BJ (cell line): ENCODE measurements at regions not wholly inside any gene's neighbourhood (a gene's known extent, or its start where the extent isn't known, plus 50 kb on each side); places are given as distances from the start of the nearest gene placed in this dataset.

Experiments used
- CTCF ChIA-PET: fragments of 350-600 bp; formaldehyde crosslinking; extraction: SDS; loops from one replicate; lab custom pipeline; 2021; ENCODE audit warnings: antibody characterized with exemption, inconsistent platforms; lab: Yijun Ruan, JAX
- POLR2A ChIA-PET: fragments of 300-600 bp; sonication (Branson Sonifier 250); formaldehyde crosslinking; extraction: SDS; loops from one replicate; lab custom pipeline; 2021; ENCODE audit warnings: antibody characterized with exemption; lab: Charles Lee
- DNase-seq: peaks from one replicate; pipeline ENCODE4 v3.0.0-alpha.2; 2011; ENCODE audit warnings: low read depth
- H3K27me3 ChIP-seq: 2 replicates; pipeline ENCODE4 v1.6.0; 2011; ENCODE audit warnings: low read length; ENCODE audit not compliant: control insufficient read depth, insufficient read depth
- H3K36me3 ChIP-seq: 2 replicates; pipeline ENCODE4 v1.5.1; 2011; ENCODE audit warnings: low read length; ENCODE audit not compliant: control insufficient read depth, insufficient read depth
- H3K4me3 ChIP-seq: 2 replicates; pipeline ENCODE4 v1.5.1; 2011; ENCODE audit warnings: low read depth, mild to moderate bottlenecking, control low read depth, low read length
- CTCF ChIP-seq: IDR thresholded peaks from 2 replicates; pipeline ENCODE4 v1.5.1; 2011; ENCODE audit warnings: low read depth, mild to moderate bottlenecking, control low read depth, inconsistent platforms, low read length, moderate library complexity; ENCODE audit not compliant: insufficient read depth

DNA sequence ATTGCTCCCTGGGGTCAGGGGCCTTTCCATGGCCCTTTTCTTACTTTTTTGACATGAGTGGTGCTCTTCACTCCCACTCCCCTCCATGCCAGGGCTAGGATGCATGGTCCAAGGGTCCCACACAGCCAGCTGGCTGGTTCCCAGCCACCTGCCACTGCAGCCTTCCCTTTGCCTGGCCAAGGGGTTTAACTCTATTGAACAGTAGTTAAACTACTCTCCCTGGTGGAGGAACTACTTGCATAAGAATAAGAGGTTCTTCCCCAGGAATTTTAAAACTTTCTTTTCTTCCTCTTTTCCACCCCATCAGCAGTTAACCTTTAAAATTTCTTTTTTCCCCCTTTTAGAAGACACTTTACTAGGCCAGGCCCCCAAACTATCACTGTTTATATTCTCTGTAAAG is 1532.8 kb upstream of the ACO1 start:
- H3K27me3 ChIP-seq, result no peaks in the 10 kb centered on the region
- no peak for TF ChIP-seq CTCF
- H3K4me3 ChIP-seq, result no peak overlapping the region
- ChIA-PET POLR2A (no interaction called here), CTCF (no interaction called here)
- DNase-seq, result no peak
- H3K36me3 ChIP-seq, result no peaks in the 10 kb centered on the region

DNA sequence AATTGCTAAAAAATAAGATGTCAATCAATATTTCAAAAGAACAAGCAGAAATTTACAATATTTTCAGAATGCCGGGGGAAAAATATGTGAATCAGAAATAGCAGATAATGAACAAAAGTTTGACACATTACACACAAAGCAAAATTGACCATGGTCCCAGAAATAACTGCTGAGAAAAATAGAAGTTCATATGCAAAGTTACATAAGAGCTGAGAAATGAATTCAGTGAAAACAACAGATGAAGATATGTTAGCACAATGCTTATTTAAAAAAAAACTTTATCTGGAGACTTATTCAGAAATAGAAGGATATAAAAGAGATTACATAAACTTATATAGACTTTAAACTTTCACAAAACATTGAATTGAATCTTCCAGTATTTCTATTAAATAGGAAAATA is 1483.7 kb upstream of the ACO1 start:
- no peak for TF ChIP-seq CTCF
- no peak overlapping the region for H3K4me3 ChIP-seq
- DNase-seq, result no peak
- no peaks in the 10 kb centered on the region for H3K27me3 ChIP-seq
- H3K36me3 ChIP-seq, result no peaks in the 10 kb centered on the region
- ChIA-PET POLR2A (no interaction called here), CTCF (no interaction called here)

- no peak for DNase-seq
- Histone ChIP-seq H3K27me3 (no peaks in the 10 kb centered on the region), H3K36me3 (no peaks in the 10 kb centered on the region), H3K4me3 (no peak overlapping the region)
- ChIA-PET POLR2A (no interaction called here), CTCF (no interaction called here)
- no peak for TF ChIP-seq CTCF
Measured at GRCh38 chr9:30913331-30913730, 1471.1 kb upstream of the ACO1 start.

- ChIA-PET CTCF (no interaction called here), POLR2A (no interaction called here)
- no peaks in the 10 kb centered on the region for H3K36me3 ChIP-seq
- no peak for DNase-seq
- no peak for TF ChIP-seq CTCF
- no peaks in the 10 kb centered on the region for H3K27me3 ChIP-seq
- H3K4me3 ChIP-seq, result no peak overlapping the region
Measured at GRCh38 chr9:30915451-30915850, 1469.0 kb upstream of the ACO1 start.

DNA sequence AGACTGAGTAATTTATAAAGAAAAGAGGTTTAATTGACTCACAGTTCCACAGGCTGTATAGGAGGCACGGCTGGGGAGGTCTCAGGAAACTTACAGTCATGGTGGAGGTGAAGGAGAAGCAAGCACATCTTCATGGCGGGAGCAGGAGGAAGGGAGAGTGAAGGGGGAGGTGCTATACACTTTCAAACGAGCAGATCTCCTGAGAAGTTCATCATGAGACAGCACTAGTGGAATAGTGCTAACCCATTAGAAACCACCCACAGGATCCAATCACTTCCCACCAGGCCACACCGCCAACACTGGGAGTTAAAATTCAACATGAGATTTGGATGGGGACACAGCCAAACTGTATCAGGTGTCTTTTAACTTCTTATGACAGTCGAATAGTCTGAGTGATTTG is 1459.3 kb upstream of the ACO1 start:
- Histone ChIP-seq H3K4me3 (no peak overlapping the region), H3K27me3 (no peaks in the 10 kb centered on the region), H3K36me3 (no peaks in the 10 kb centered on the region)
- DNase-seq, result no peak
- ChIA-PET CTCF (no interaction called here), POLR2A (no interaction called here)
- no peak for TF ChIP-seq CTCF

- H3K36me3 ChIP-seq, result no peaks in the 10 kb centered on the region
- POLR2A ChIA-PET, result no interaction called here
- no peak for DNase-seq
- no peaks in the 10 kb centered on the region for H3K27me3 ChIP-seq
- H3K4me3 ChIP-seq, result no peak overlapping the region
- TF ChIP-seq CTCF, result no peak
- CTCF ChIA-PET, result no interaction called here
Measured at GRCh38 chr9:30925635-30926034, 1458.8 kb upstream of the ACO1 start.
